ENCODE measurements at regions not wholly inside any gene's neighbourhood (a gene's known extent, or its start where the extent isn't known, plus 50 kb on each side); places are given as distances from the start of the nearest gene placed in this dataset.

DNA sequence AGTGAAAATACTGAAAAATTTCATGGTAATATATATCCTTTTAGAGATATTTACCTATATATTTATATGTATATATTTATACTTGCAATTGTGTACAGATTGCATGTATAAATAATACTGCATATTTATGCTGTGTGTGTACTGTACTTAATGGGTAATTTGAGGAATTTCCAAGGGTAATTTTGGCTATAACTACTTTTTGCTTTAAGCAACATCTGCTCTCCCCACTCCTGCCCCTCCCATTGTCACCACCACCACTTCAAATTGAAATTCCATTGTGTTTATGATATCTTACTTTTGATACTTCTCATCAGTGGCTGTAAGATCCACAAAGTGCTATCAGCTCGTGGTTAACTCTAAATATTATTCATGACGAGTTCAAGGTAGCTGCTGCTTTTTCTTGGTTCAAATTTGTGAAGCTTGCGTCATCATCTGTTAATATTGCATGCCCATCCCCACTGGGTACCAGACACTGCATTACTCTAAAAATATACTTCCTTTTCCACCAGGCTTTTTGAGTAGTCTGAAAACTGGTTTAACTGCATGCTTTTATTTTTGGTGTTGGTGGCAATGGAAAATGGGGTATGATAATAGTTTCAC, 91.7 kb upstream of the MITF start:
- TF ChIP-seq TARDBP (IDR thresholded peaks at IDR 0.05) (no peak), HDGF (IDR thresholded peaks at IDR 0.05; ENCODE audit: borderline replicate concordance) (no peak), L3MBTL2 (conservative IDR thresholded peaks at IDR 0.05) (no peak), NFRKB (IDR thresholded peaks at IDR 0.05) (no peak), ZNF384 (IDR thresholded peaks at IDR 0.05) (no peak), ELF4 (IDR thresholded peaks at IDR 0.05) (no peak), LEF1 (IDR thresholded peaks at IDR 0.05; ENCODE audit: borderline replicate concordance) (no peak), FOXA1 (IDR thresholded peaks at IDR 0.05) (no peak), SP1 (IDR thresholded peaks at IDR 0.05) (no peak), FOXK2 (IDR thresholded peaks at IDR 0.05) (no peak), CTBP1 (IDR thresholded peaks at IDR 0.05; ENCODE audit: borderline replicate concordance) (no peak), SUZ12 (IDR thresholded peaks at IDR 0.05) (no peak), PKNOX1 (IDR thresholded peaks at IDR 0.05) (no peak), ARNT (IDR thresholded peaks at IDR 0.05) (no peak), FOXM1 (IDR thresholded peaks at IDR 0.05; ENCODE audit: borderline replicate concordance) (no peak), BHLHE40 (IDR thresholded peaks at IDR 0.05; ENCODE audit: borderline replicate concordance) (no peak)
- no peak for DNase-seq (ENCODE audit: extremely low spot score)
- CTCF ChIA-PET: interaction anchor here (0.6 kb wide), 1 partner anchor 147 kb away, joined by 5 read pairs; no protein-coding TSS in a partner anchor
- POLR2A ChIA-PET: no interaction called here

GRCh38 chr3:69647081-69647480, 92.2 kb upstream of the MITF start:
- TF ChIP-seq LEF1 (IDR thresholded peaks at IDR 0.05; ENCODE audit: borderline replicate concordance) (no peak), L3MBTL2 (conservative IDR thresholded peaks at IDR 0.05) (no peak), HDGF (IDR thresholded peaks at IDR 0.05; ENCODE audit: borderline replicate concordance) (no peak), FOXK2 (IDR thresholded peaks at IDR 0.05) (no peak), FOXM1 (IDR thresholded peaks at IDR 0.05; ENCODE audit: borderline replicate concordance) (no peak), PKNOX1 (IDR thresholded peaks at IDR 0.05) (no peak), ZNF384 (IDR thresholded peaks at IDR 0.05) (no peak), ARNT (IDR thresholded peaks at IDR 0.05) (no peak), ELF4 (IDR thresholded peaks at IDR 0.05) (no peak), SP1 (IDR thresholded peaks at IDR 0.05) (no peak), BHLHE40 (IDR thresholded peaks at IDR 0.05; ENCODE audit: borderline replicate concordance) (no peak), SUZ12 (IDR thresholded peaks at IDR 0.05) (no peak), TARDBP (IDR thresholded peaks at IDR 0.05) (no peak)
- CTCF ChIA-PET: no interaction called here

DNA sequence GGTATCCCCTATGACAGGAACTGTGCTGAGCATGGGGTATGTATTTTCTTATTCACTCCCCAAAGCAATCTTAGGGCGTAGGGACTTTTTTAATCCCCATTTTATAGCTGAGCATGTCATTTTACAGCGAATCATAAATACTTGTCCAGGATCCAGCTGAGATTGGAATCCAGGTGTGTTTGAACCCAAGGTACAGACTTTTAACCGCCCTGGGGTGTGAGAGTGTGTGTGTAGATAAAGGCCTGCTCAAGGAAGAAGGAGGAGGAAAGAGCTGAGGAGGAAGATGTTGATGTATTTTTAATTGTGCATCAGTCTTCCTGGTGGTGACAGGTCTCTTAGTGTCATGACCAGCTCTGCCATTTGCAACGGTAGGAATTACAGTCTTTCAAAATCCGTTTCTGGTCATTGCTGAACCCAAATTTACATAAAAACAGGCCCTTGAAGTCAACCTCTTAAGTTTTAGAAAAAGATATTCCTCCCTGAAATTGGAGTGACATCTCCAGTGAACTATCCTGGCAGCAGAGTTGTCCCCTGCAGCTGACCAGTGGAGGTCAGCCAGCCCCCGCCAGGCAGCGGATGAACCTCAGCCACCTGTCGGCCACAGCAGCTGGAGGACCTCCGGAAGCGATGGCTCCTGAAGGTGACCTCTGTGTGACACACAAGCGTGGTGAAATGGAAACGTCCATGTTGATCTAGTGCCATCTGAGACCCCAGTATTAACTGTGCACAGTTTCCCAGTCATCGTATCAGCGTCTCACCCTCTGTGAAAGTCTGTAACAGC, 92.8 kb upstream of the MITF start:
- ChIA-PET POLR2A (no interaction called here), CTCF (no interaction called here)
- TF ChIP-seq FOXK2 (IDR thresholded peaks at IDR 0.05) (no peak), BHLHE40 (IDR thresholded peaks at IDR 0.05; ENCODE audit: borderline replicate concordance) (no peak)
- no peak for DNase-seq (ENCODE audit: extremely low spot score)

More at GRCh38 chr3:69647081-69647480, 92.2 kb upstream of the MITF start:
- POLR2A ChIA-PET: no interaction called here
- no peak for DNase-seq (ENCODE audit: extremely low spot score)

DNA sequence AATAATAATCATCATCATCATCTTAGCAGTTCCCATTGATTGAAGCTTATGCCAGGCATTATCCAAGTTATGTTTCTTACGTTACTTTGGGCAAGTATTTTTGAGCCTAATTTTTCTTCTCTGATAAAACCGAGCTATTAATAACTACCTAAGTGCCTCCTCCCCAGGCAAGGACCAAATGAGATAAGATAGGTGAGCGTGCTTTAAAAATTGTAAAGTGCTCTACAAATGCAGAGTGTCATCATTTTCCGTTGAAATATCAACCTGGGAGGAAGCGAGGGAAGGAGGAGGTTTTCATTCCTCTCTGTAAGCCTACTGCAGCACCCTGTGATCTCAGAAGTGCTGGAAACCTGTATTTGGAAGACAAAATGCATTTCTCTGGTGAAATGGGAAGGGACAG, 96.7 kb upstream of the MITF start:
- CTCF ChIA-PET: interaction anchor here (0.6 kb wide), 1 partner anchor 281 kb away, joined by 3 read pairs; no protein-coding TSS in a partner anchor
- TF ChIP-seq FOXM1 (IDR thresholded peaks at IDR 0.05; ENCODE audit: borderline replicate concordance) (no peak), ELF4 (IDR thresholded peaks at IDR 0.05) (no peak), TARDBP (IDR thresholded peaks at IDR 0.05) (no peak), FOXA1 (IDR thresholded peaks at IDR 0.05) (no peak), CTBP1 (IDR thresholded peaks at IDR 0.05; ENCODE audit: borderline replicate concordance) (no peak), ZNF384 (IDR thresholded peaks at IDR 0.05) (no peak), FOXK2 (IDR thresholded peaks at IDR 0.05) (no peak), SUZ12 (IDR thresholded peaks at IDR 0.05) (no peak), HDGF (IDR thresholded peaks at IDR 0.05; ENCODE audit: borderline replicate concordance) (no peak), PKNOX1 (IDR thresholded peaks at IDR 0.05) (no peak)
- POLR2A ChIA-PET: no interaction called here
- no peak for DNase-seq (ENCODE audit: extremely low spot score)

GRCh38 chr3:69639851-69640250, 99.4 kb upstream of the MITF start:
- no peak for DNase-seq (ENCODE audit: extremely low spot score)
- TF ChIP-seq ZNF384 (IDR thresholded peaks at IDR 0.05) (no peak), FOXA1 (IDR thresholded peaks at IDR 0.05) (no peak), CTBP1 (IDR thresholded peaks at IDR 0.05; ENCODE audit: borderline replicate concordance) (no peak), PKNOX1 (IDR thresholded peaks at IDR 0.05) (no peak), TARDBP (IDR thresholded peaks at IDR 0.05) (no peak), SP1 (IDR thresholded peaks at IDR 0.05) (no peak), FOXM1 (IDR thresholded peaks at IDR 0.05; ENCODE audit: borderline replicate concordance) (no peak), LEF1 (IDR thresholded peaks at IDR 0.05; ENCODE audit: borderline replicate concordance) (no peak), BHLHE40 (IDR thresholded peaks at IDR 0.05; ENCODE audit: borderline replicate concordance) (no peak)
- ChIA-PET POLR2A (no interaction called here), CTCF (no interaction called here)
